ENCODE measurements at regions not wholly inside any gene's neighbourhood (a gene's known extent, or its start where the extent isn't known, plus 50 kb on each side); places are given as distances from the start of the nearest gene placed in this dataset.

DNA sequence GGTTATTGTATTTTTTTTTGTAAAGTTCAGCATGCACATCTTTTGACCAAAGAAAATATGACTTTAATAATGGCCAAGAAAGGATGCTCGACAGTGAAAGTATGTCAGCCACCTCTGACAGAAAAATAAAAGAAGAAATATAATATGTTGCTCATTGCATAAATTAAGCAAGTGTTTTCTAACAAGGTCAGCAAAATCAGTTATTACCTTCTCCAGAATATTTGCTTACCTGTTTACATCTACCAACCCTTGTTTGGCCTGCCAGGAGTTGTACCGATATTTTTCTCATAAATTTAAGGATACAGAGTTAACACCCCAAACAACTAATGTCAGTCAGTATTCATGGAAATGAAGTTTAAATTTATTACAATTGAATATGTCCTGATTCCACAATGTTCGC, 685.4 kb downstream of the PLA2G4A start:
- no peak overlapping the region for H3K9ac ChIP-seq (ENCODE audit: low read length in 3 of 3)
- no peak overlapping the region for H3K27ac ChIP-seq (ENCODE audit: low read depth in 2 of 2, low read length in 2 of 2)
- intact Hi-C loops (cut with DNase I) = no loop called here
- H3K9me3 ChIP-seq (ENCODE audit: control insufficient read depth in 2 of 3, insufficient read depth in 1 of 3, low read length in 3 of 3) = no peaks in the 10 kb centered on the region
- DNase-seq (no peak), FAIRE-seq (no peak)
- TF ChIP-seq, protein P1, sequence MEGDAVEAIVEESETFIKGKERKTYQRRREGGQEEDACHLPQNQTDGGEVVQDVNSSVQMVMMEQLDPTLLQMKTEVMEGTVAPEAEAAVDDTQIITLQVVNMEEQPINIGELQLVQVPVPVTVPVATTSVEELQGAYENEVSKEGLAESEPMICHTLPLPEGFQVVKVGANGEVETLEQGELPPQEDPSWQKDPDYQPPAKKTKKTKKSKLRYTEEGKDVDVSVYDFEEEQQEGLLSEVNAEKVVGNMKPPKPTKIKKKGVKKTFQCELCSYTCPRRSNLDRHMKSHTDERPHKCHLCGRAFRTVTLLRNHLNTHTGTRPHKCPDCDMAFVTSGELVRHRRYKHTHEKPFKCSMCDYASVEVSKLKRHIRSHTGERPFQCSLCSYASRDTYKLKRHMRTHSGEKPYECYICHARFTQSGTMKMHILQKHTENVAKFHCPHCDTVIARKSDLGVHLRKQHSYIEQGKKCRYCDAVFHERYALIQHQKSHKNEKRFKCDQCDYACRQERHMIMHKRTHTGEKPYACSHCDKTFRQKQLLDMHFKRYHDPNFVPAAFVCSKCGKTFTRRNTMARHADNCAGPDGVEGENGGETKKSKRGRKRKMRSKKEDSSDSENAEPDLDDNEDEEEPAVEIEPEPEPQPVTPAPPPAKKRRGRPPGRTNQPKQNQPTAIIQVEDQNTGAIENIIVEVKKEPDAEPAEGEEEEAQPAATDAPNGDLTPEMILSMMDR (IDR thresholded peaks at IDR 0.05; ENCODE audit: borderline replicate concordance, extremely low read depth, insufficient read depth) = no peak
- H3K4me1 ChIP-seq (ENCODE audit: control insufficient read depth in 2 of 3, insufficient read depth in 2 of 3, low read depth in 1 of 3, low read length in 3 of 3) = no peaks in the 10 kb centered on the region
- no peaks in the 10 kb centered on the region for H3K27me3 ChIP-seq (ENCODE audit: control insufficient read depth, insufficient read depth, low read length)
- H3K4me3 ChIP-seq (ENCODE audit: low read length in 3 of 3) = no peak overlapping the region
- H3K36me3 ChIP-seq (ENCODE audit: control insufficient read depth in 2 of 3, insufficient read depth in 3 of 3, low read length in 3 of 3) = no peaks in the 10 kb centered on the region

GRCh38 chr1:187516874-187517273, 688.1 kb downstream of the PLA2G4A start:
- Histone ChIP-seq H3K27me3 (ENCODE audit: control insufficient read depth, insufficient read depth, low read length) (no peaks in the 10 kb centered on the region), H3K36me3 (ENCODE audit: control insufficient read depth in 2 of 3, insufficient read depth in 3 of 3, low read length in 3 of 3) (no peaks in the 10 kb centered on the region), H3K27ac (ENCODE audit: low read depth in 2 of 2, low read length in 2 of 2) (no peak overlapping the region), H3K9me3 (ENCODE audit: control insufficient read depth in 2 of 3, insufficient read depth in 1 of 3, low read length in 3 of 3) (no peaks in the 10 kb centered on the region), H3K4me3 (ENCODE audit: low read length in 3 of 3) (no peak overlapping the region), H3K9ac (ENCODE audit: low read length in 3 of 3) (no peak overlapping the region), H3K4me1 (ENCODE audit: control insufficient read depth in 2 of 3, insufficient read depth in 2 of 3, low read depth in 1 of 3, low read length in 3 of 3) (no peaks in the 10 kb centered on the region)
- DNase-seq = no peak
- intact Hi-C loops (cut with DNase I) = no loop called here
- TF ChIP-seq, protein P1 (IDR thresholded peaks at IDR 0.05; ENCODE audit: borderline replicate concordance, extremely low read depth, insufficient read depth) = no peak
- FAIRE-seq = no peak

GRCh38 chr1:187517546-187517945, 688.8 kb downstream of the PLA2G4A start:
- FAIRE-seq (no peak), DNase-seq (no peak)
- Histone ChIP-seq H3K4me1 (ENCODE audit: control insufficient read depth in 2 of 3, insufficient read depth in 2 of 3, low read depth in 1 of 3, low read length in 3 of 3) (no peaks in the 10 kb centered on the region), H3K9me3 (ENCODE audit: control insufficient read depth in 2 of 3, insufficient read depth in 1 of 3, low read length in 3 of 3) (no peaks in the 10 kb centered on the region), H3K27me3 (ENCODE audit: control insufficient read depth, insufficient read depth, low read length) (no peaks in the 10 kb centered on the region), H3K9ac (ENCODE audit: low read length in 3 of 3) (no peak overlapping the region), H3K27ac (ENCODE audit: low read depth in 2 of 2, low read length in 2 of 2) (no peak overlapping the region), H3K4me3 (ENCODE audit: low read length in 3 of 3) (no peak overlapping the region), H3K36me3 (ENCODE audit: control insufficient read depth in 2 of 3, insufficient read depth in 3 of 3, low read length in 3 of 3) (no peaks in the 10 kb centered on the region)
- intact Hi-C loops (cut with DNase I) = no loop called here
- TF ChIP-seq, protein P1 (IDR thresholded peaks at IDR 0.05; ENCODE audit: borderline replicate concordance, extremely low read depth, insufficient read depth) = no peak

DNA sequence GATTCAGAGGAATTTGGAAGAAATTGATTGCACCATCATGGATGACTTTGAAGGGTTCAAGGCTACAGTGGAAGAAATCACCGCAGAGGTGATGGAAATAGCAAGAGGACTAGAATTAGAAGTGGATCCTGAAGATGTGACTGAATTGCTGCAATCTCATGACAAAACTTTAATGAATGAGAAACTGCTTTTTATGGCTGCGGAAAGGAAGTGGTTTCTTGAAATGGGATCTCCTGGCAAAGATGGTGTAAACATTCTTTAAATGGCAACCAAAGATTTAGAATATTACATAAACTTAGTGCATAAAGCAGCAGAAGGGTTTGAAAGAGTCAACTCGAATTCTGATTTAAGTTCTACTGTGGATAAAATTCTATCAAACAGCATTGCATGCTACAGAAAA, 698.6 kb downstream of the PLA2G4A start:
- intact Hi-C loops (cut with DNase I) = no loop called here

More for the DNA sequence above, 698.6 kb downstream of the PLA2G4A start:
- TF ChIP-seq, protein P1 (IDR thresholded peaks at IDR 0.05; ENCODE audit: borderline replicate concordance, extremely low read depth, insufficient read depth) = no peak
- H3K27ac ChIP-seq (ENCODE audit: low read depth in 2 of 2, low read length in 2 of 2) = no peak overlapping the region
- no peaks in the 10 kb centered on the region for H3K27me3 ChIP-seq (ENCODE audit: control insufficient read depth, insufficient read depth, low read length)
- no peaks in the 10 kb centered on the region for H3K36me3 ChIP-seq (ENCODE audit: control insufficient read depth in 2 of 3, insufficient read depth in 3 of 3, low read length in 3 of 3)
- no peaks in the 10 kb centered on the region for H3K4me1 ChIP-seq (ENCODE audit: control insufficient read depth in 2 of 3, insufficient read depth in 2 of 3, low read depth in 1 of 3, low read length in 3 of 3)
- no peak for FAIRE-seq
- H3K9me3 ChIP-seq (ENCODE audit: control insufficient read depth in 2 of 3, insufficient read depth in 1 of 3, low read length in 3 of 3) = no peaks in the 10 kb centered on the region
- H3K4me3 ChIP-seq (ENCODE audit: low read length in 3 of 3) = no peak overlapping the region
- no peak overlapping the region for H3K9ac ChIP-seq (ENCODE audit: low read length in 3 of 3)
- DNase-seq = no peak
